DOHH2 (cell line): ENCODE measurements at regions not wholly inside any gene's neighbourhood (a gene's known extent, or its start where the extent isn't known, plus 50 kb on each side); places are given as distances from the start of the nearest gene placed in this dataset.

Experiments used
- H3F3A ChIP-seq: fragments of 200-600 bp; sonication (generic), shearing (Covaris generic); 2 replicates; pipeline ENCODE4 v1.6.0; 2016; ENCODE audit warnings: antibody characterized with exemption, mild to moderate bottlenecking; ENCODE audit not compliant: control insufficient read depth, insufficient read depth
- H3K27ac ChIP-seq: fragments of 200-600 bp; sonication (generic); 2 replicates; pipeline ENCODE4 v1.5.1; 2014; ENCODE audit warnings: low read depth, mild to moderate bottlenecking, low read length, moderate library complexity
- H3K27me3 ChIP-seq: fragments of 200-600 bp; sonication (generic); 2 replicates; pipeline ENCODE4 v1.6.1; 2014; ENCODE audit warnings: mild to moderate bottlenecking, low read length, mixed read lengths; ENCODE audit not compliant: control insufficient read depth
- H3K36me3 ChIP-seq: fragments of 200-600 bp; sonication (generic); 2 replicates; pipeline ENCODE4 v1.6.1; 2014; ENCODE audit warnings: mild to moderate bottlenecking, low read length, moderate library complexity, mixed read lengths; ENCODE audit not compliant: control insufficient read depth
- H3K4me1 ChIP-seq: fragments of 200-600 bp; sonication (generic); 2 replicates; pipeline ENCODE4 v1.6.1; 2014; ENCODE audit warnings: mild to moderate bottlenecking, low read length, mixed read lengths; ENCODE audit not compliant: control insufficient read depth
- H3K4me2 ChIP-seq: fragments of 200-600 bp; sonication (generic); 2 replicates; pipeline ENCODE4 v1.6.0; 2014; ENCODE audit warnings: mild to moderate bottlenecking, low read length, moderate library complexity
- H3K4me3 ChIP-seq: fragments of 200-600 bp; sonication (generic); 2 replicates; pipeline ENCODE4 v1.5.1; 2014; ENCODE audit warnings: mild to moderate bottlenecking, low read length, mixed read lengths
- H3K79me2 ChIP-seq: fragments of 200-600 bp; sonication (generic); 2 replicates; pipeline ENCODE4 v1.6.1; 2014; ENCODE audit warnings: mild to moderate bottlenecking, low read length, mixed read lengths; ENCODE audit not compliant: control insufficient read depth
- H3K9me2 ChIP-seq: fragments of 200-600 bp; sonication (generic); replicated peaks from 2 replicates; pipeline ENCODE4 v1.6.1; 2014; ENCODE audit warnings: mild to moderate bottlenecking, low read length, mixed read lengths; ENCODE audit not compliant: control insufficient read depth
- H3K9me3 ChIP-seq: fragments of 200-600 bp; sonication (generic); 2 replicates; pipeline ENCODE4 v1.6.1; 2014; ENCODE audit warnings: antibody characterized with exemption, low read length, mixed read lengths; ENCODE audit not compliant: control insufficient read depth, insufficient read depth
- H4K20me1 ChIP-seq: fragments of 200-600 bp; sonication (generic); 2 replicates; pipeline ENCODE4 v1.6.0; 2014; ENCODE audit warnings: low read depth, mild to moderate bottlenecking, antibody characterized with exemption, low read length, moderate library complexity; ENCODE audit not compliant: control insufficient read depth, insufficient read depth
- EZH2phosphoT487 ChIP-seq: fragments of 200-600 bp; sonication (generic); IDR thresholded peaks from 2 replicates; pipeline ENCODE4 v1.6.1; 2017; ENCODE audit warnings: borderline replicate concordance, mild to moderate bottlenecking, antibody characterized with exemption, low read length, moderate library complexity, mixed read lengths
- TF ChIP-seq, protein P1 (sequence below): fragments of 200-600 bp; sonication (generic); IDR thresholded peaks from one replicate; pipeline ENCODE4 v1.5.1; 2014; ENCODE audit warnings: antibody characterized with exemption, mild to moderate bottlenecking, low read depth, low read length; ENCODE audit not compliant: poor library complexity, severe bottlenecking

- Histone ChIP-seq H3K79me2 (no peaks in the 10 kb centered on the region), H3K4me3 (no peak overlapping the region), H3K4me2 (no peak overlapping the region), H3K4me1 (no peaks in the 10 kb centered on the region), H4K20me1 (no peaks in the 10 kb centered on the region), H3K27me3 (no peaks in the 10 kb centered on the region), H3F3A (no peaks in the 10 kb centered on the region), H3K36me3 (no peaks in the 10 kb centered on the region), H3K27ac (no peak overlapping the region), H3K9me2 (no peaks in the 10 kb centered on the region), H3K9me3 (no peaks in the 10 kb centered on the region)
- TF ChIP-seq, protein P1, sequence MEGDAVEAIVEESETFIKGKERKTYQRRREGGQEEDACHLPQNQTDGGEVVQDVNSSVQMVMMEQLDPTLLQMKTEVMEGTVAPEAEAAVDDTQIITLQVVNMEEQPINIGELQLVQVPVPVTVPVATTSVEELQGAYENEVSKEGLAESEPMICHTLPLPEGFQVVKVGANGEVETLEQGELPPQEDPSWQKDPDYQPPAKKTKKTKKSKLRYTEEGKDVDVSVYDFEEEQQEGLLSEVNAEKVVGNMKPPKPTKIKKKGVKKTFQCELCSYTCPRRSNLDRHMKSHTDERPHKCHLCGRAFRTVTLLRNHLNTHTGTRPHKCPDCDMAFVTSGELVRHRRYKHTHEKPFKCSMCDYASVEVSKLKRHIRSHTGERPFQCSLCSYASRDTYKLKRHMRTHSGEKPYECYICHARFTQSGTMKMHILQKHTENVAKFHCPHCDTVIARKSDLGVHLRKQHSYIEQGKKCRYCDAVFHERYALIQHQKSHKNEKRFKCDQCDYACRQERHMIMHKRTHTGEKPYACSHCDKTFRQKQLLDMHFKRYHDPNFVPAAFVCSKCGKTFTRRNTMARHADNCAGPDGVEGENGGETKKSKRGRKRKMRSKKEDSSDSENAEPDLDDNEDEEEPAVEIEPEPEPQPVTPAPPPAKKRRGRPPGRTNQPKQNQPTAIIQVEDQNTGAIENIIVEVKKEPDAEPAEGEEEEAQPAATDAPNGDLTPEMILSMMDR = no peak
- TF ChIP-seq EZH2phosphoT487 = no peak
These were observed 292.7 kb upstream of the SLC39A10 start for GRCh38 chr2:195364015-195364965.

DNA sequence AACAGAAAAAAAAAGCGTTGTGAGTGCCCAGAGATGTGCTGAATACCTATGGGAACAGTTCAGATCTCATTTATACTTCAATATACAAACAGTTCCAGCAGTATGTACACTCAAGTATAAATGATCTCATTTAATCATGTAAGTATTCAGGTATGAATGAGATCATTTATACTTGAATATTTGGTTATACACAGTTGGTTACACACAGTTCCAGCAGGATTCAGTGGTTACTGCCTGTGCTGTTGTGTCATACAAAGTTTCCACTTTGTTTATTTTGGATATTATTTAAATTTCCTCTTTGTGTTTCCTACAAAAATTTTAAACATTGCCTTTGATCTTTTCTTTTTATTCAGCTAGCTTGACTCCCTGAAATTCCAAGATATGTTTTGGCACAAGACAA, 293.5 kb upstream of the SLC39A10 start:
- no peak overlapping the region for H3K27ac ChIP-seq
- H3K9me3 ChIP-seq = no peaks in the 10 kb centered on the region
- H3K4me2 ChIP-seq = no peak overlapping the region
- no peaks in the 10 kb centered on the region for H4K20me1 ChIP-seq
- no peaks in the 10 kb centered on the region for H3K9me2 ChIP-seq
- no peak overlapping the region for H3K4me3 ChIP-seq
- H3K27me3 ChIP-seq = no peaks in the 10 kb centered on the region
- no peaks in the 10 kb centered on the region for H3K79me2 ChIP-seq
- H3F3A ChIP-seq = no peaks in the 10 kb centered on the region
- TF ChIP-seq EZH2phosphoT487 = no peak
- TF ChIP-seq, protein P1 = no peak
- no peaks in the 10 kb centered on the region for H3K36me3 ChIP-seq
- 0 out of 2 replicates have a peak, but pooled peaks cover 4% of the 10 kb centered on the region for H3K4me1 ChIP-seq

- H3K79me2 ChIP-seq = no peaks in the 10 kb centered on the region
- no peak overlapping the region for H3K27ac ChIP-seq
- TF ChIP-seq, protein P1 = no peak
- no peak for TF ChIP-seq EZH2phosphoT487
- H3K36me3 ChIP-seq = no peaks in the 10 kb centered on the region
- H3K4me2 ChIP-seq = no peak overlapping the region
- H3K4me3 ChIP-seq = no peak overlapping the region
- H3K27me3 ChIP-seq = no peaks in the 10 kb centered on the region
- H3K4me1 ChIP-seq = 0 out of 2 replicates have a peak, but pooled peaks cover 4% of the 10 kb centered on the region
- H3F3A ChIP-seq = no peaks in the 10 kb centered on the region
- no peaks in the 10 kb centered on the region for H4K20me1 ChIP-seq
- H3K9me2 ChIP-seq = no peaks in the 10 kb centered on the region
- no peaks in the 10 kb centered on the region for H3K9me3 ChIP-seq
These were observed 296.8 kb upstream of the SLC39A10 start for GRCh38 chr2:195360242-195360641.
